HG02571 (cell line): ENCODE measurements at regions not wholly inside any gene's neighbourhood (a gene's known extent, or its start where the extent isn't known, plus 50 kb on each side); places are given as distances from the start of the nearest gene placed in this dataset.

ENCODE experiments used
- ATAC-seq: cut with Tn5 transposase; IDR thresholded peaks from one replicate; pipeline ENCODE4 v1.9.1; 2021; ENCODE audit warnings: mild to moderate bottlenecking, moderate library complexity; ENCODE audit not compliant: unreplicated experiment

- no peak for ATAC-seq
These were observed 322.0 kb upstream of the KLHL1 start for GRCh38 chr13:70430256-70430655.

GRCh38 chr13:70424928-70425327 is 316.7 kb upstream of the KLHL1 start:
- no peak for ATAC-seq

DNA sequence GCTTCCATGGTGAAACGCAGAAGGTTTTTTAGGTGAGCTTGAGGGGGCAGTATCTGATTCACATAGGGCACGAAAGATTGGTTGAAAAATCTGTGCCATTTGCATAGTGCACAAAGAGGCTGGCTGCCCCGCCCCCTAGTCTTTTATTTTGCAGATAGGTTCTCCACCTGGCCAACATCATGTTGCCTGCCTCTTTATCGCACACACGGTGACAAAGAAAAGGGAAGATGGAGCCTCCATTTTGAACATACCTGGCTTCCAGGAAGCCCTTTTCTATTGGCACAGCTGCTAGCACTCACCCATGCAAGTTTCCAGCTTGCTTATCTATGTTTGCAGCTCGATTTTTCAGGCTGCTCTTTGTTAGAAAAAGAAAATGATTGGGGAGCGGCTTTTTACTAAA is 316.2 kb upstream of the KLHL1 start:
- ATAC-seq, result no peak

GRCh38 chr13:70415136-70415535 is 306.9 kb upstream of the KLHL1 start:
- no peak for ATAC-seq

- ATAC-seq, result no peak
These were observed 300.6 kb upstream of the KLHL1 start for GRCh38 chr13:70408865-70409264.

- ATAC-seq, result no peak
These were observed 299.2 kb upstream of the KLHL1 start for GRCh38 chr13:70407486-70407885.

DNA sequence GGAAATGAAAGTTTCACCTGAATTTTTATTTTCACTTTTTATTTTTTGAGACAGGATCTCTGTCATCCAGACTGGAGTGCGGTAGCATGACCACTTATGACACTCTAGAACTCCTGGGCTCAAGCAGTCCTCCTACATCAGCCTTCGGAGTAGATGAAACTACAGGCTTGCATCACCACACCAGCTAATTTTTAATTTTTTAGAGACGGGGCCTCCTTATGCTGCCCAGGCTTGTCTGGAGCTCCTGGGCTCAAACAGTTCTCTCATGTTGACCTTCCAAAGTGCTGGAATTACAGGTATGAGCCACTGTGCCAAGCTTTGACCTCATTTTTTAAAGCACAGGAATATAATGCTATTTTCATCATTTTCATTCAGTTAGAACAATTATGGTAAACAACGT is 297.0 kb upstream of the KLHL1 start:
- no peak for ATAC-seq

- no peak for ATAC-seq
These were observed 285.8 kb upstream of the KLHL1 start for GRCh38 chr13:70394031-70394548.

DNA sequence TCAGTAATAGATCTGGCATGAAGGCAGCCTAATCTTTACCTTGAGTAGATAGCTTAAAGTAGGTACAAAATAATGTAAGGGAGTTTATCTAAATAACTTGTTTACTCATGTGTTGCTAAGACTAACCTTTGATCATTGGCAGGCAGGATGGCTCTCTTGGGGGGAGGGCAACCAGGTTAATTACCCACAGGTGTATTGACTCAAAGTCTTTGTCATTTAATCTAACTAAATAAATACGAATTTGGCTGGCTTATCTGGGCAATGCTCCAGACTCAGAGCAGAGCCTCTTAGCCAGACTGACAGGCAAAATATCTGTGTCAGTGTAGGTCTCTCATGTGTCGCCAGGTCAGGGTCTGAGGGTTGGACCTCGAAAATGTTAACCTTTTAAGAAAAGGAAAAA is 283.4 kb upstream of the KLHL1 start:
- ATAC-seq, result no peak

- ATAC-seq, result no peak
These were observed 282.7 kb upstream of the KLHL1 start for GRCh38 chr13:70390968-70391367.

GRCh38 chr13:70390064-70390463 is 281.8 kb upstream of the KLHL1 start:
- ATAC-seq, result no peak

- ATAC-seq, result no peak
These were observed 280.7 kb upstream of the KLHL1 start for GRCh38 chr13:70388935-70389334.

DNA sequence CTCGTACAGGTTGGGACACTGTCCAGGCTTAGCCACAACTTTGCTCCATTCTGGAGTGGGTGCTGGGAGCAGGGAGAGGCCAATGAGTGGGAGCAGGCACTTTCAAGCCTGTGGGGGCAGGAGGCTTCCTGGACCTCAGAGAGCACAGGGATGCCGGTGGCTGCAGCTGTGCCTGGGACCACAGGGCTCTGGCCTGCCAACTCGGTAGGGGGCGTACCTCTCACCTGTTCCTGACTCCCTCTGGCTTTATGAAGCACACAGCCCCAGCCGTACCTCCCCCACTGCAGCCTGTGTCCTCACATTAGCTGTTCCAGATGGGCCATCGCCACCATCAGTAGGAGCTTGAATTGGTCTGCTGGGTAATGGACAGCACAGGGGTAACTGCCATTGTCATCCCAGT is 278.7 kb upstream of the KLHL1 start:
- ATAC-seq, result no peak

DNA sequence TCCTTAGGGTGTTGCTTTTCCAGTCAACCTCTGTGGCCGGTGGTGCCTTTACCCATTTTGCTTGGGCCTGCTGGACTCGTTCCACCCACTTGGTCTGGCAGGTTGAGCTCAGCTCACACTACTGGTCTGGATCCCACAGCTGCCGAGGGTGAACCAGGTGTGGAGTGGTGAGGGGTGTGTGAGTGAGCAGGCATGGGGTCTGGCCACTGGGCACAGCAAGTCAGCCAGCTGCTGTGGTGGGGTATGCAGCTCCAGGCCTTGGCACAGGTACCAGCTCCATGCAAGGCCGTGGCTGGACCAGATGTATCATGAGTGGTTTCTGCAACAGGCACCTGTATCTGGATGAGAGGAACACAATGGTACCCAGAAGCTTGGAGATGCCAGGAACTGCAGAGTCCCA is 277.6 kb upstream of the KLHL1 start:
- ATAC-seq, result no peak

DNA sequence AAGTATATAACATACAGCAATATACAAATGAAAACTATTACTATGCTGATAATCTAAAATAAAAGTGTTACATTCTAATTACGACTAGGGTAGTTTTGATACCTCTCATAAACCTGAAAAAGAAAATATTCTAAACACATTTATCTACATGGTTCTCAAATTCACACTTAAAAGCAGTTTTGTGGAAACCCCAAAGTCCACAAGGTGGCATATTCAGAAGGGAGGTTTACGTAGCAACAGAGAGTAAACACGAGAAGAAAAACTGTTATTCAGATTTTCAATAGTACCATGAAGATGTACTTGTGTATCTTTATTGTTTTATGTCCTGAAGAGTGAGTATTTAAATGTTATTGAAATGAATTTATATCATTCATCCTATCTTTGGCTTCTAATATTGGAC is 275.9 kb upstream of the KLHL1 start:
- ATAC-seq, result no peak

DNA sequence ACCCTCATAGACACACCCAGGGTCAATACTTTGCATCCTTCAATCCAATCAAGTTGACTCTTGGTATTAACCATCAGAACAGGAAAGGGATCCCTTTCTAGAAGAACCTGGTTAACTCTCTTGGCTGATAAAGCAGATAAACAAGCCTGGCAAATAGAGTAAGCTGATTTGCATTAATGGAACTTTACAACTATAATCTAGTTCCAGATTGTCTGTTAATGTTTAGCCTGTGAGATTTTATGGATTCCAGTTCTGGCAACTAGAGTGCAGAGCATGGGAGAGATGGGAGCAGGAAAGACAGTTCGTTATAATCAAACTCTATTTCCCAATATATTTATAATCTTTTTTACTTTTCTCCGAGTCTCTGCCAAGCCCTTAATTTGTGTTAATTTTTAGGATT is 272.6 kb upstream of the KLHL1 start:
- ATAC-seq, result no peak

DNA sequence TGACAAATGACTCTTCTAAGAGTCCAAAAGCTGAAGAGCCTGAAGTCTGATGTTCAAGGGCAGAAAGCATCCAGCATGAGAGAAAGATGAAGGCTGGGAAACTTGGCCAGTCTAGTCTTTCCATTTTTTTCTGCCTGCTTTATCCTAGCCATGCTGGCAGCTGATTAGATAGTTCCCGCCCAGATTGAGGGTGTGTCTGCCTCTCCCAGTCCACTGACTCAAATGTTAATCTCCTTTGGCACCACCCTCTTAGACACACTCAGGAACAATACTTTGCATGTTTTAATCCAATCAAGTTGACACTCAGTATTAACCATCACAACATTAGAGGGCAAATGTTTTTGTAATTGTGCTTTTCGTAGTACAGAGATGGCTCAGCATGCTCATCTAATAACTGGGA is 267.5 kb upstream of the KLHL1 start:
- ATAC-seq, result no peak

DNA sequence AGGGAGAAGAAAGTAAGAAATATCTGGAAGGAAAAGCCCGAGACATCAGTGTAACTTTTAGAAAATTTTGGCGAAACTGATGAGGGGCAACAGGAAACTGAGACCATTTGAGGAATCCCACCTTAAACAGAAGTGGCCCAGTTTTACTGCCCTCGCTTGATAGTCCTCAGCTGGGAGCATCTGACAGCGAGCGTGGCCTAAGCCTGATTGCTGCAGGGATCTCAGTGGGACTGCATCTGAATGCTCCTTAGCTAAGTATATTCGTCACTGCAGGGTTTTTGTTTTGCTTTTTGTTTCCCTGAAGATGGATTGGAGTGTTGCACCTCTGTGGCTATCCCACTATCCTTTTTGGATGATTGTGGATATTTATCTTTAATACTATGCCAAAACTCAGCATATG is 262.7 kb upstream of the KLHL1 start:
- no peak for ATAC-seq

DNA sequence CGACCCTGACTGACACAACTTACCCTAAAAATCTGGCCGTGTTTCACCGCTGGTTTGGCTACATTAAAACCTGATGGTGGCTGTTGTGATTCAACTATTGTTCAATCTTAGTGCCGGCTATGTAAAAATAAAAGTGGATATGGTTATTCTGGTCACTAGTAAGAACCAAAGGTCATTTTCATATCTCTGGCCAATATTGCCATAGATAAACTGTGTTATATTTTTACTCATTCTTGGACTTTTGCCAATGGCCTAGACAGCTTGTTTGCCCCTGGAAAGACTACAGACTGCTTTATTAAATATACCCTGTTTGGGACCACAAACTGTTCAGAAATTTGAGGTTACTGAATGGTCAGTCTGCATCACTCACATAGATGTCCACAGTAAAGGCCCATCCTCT is 258.5 kb upstream of the KLHL1 start:
- ATAC-seq, result no peak

DNA sequence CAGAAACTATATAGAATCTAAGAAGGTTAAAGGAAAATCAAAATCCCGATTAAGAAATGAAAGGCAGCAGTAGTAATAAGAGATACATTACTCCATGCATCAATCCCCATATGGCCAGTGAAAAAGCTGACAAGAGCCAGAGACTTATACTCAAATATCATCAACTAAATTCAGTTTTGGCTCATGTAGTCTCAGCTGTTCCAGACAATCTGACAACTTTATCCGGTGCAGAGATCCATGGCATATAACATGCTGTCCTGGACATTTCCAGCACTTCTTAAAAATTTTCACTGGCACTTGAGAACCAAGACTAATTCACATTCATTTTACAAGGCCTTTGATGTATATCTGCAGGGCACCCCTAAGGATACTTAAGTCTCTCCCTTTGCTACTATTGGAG is 255.7 kb upstream of the KLHL1 start:
- ATAC-seq, result no peak

DNA sequence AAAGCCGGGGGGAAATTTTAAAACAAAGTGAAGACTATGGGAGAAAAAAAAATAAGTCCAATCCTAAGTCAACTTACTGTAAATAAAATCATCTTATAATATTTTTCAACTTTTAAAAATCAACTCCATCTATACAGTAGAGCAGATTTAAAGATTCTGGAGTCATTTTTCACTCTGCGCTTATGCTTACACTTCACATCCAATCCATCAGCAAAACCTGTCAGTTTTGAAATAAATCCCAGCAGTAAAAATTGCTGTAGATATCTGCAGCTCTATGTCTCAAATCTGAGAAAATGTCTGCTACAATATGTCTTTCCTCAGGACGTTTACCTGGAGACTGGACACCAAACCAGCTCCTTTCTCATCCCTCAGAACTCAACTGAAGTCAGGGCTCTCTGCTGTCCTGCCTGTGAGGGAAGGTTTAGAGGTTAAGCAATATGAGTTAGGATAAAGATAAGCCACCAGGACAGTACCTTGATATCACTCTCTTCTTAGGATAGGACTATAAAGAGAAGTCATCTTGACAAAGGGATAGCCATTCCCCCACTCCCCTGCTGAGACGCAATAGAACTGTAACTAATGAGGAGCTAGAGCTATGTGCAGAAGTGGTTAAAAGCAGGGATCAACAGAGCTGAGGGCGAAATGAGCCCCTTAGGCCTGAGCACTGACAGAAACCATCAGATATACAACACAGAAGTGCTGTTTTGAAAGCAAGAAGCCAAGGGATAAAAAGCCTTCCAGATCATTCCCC is 254.7 kb upstream of the KLHL1 start:
- no peak for ATAC-seq

GRCh38 chr13:70357031-70357430 is 248.8 kb upstream of the KLHL1 start:
- no peak for ATAC-seq

GRCh38 chr13:70353096-70353495 is 244.8 kb upstream of the KLHL1 start:
- no peak for ATAC-seq
